ENCODE measurements at regions not wholly inside any gene's neighbourhood (a gene's known extent, or its start where the extent isn't known, plus 50 kb on each side); places are given as distances from the start of the nearest gene placed in this dataset.
A peak's percentile ranks its signal among the peaks of the same experiment; 100 is the strongest.
"Not testable (repeated sequence)": the region's sequence is repeated elsewhere in the genome, so short reads cannot be mapped to it uniquely, and the experiment has no call there.

- DNase-seq (ENCODE audit: low read depth) = not testable (repeated sequence)
Observed at GRCh38 chr12:43192442-43192841, 359.6 kb downstream of the ADAMTS20 start.

DNA sequence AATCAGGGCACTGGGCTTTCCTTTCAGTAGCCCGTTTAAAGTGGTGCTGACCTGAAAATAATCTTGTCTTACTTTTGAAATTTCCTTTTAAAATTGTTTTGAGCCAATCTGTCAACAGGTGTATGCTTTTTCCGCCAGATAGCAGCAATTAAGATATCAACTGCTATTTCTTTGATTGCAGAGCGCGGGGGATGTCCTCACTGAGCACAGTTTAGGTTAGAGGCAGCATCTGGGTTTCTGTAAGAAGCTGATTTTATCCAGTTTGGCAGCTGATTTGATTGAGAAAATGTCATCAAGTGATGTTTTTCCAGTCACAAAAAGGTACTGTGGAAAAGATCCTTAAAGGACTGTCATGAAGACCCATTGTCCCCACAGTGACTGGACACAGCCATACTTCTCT, 371.8 kb downstream of the ADAMTS20 start:
- no peak for DNase-seq (ENCODE audit: low read depth)

DNA sequence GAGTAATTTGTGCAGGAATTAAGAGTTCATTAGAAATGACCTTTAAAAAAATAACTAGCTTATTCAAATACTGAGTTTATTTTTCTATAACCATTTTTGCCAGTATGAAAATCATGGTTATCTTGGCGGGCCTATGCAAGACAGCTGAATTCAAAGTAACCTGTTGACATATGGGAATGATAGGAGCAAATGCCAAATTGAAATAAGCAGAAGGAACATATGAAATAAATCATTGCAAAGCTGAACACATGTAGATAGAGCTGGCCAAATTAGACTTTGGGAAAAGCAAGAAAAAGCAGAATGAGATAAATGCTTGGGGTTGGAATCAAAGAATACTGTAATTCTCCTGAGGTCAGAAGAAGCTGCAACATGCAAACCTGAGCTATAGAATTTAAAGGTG, 372.5 kb downstream of the ADAMTS20 start:
- DNase-seq (ENCODE audit: low read depth) = no peak

DNA sequence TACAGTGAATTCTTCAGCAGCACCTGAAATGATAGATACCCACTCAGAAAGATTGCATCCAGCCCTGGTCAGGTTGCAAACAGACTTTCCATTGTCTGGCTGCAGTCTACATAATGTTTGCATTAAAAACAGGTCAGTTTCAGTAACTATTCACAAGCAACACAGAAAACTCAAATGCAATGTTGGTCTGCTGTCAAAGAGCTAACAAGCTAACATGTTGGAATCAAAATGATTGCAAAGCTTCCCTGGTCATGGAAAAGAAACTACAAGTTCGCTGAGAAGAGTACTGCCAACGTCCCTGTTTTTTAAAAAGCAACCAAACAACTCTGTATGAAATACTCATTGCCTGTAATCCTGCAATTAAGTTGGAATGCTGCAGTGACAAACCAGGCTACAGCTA, 374.7 kb downstream of the ADAMTS20 start:
- no peak for DNase-seq (ENCODE audit: low read depth)

DNA sequence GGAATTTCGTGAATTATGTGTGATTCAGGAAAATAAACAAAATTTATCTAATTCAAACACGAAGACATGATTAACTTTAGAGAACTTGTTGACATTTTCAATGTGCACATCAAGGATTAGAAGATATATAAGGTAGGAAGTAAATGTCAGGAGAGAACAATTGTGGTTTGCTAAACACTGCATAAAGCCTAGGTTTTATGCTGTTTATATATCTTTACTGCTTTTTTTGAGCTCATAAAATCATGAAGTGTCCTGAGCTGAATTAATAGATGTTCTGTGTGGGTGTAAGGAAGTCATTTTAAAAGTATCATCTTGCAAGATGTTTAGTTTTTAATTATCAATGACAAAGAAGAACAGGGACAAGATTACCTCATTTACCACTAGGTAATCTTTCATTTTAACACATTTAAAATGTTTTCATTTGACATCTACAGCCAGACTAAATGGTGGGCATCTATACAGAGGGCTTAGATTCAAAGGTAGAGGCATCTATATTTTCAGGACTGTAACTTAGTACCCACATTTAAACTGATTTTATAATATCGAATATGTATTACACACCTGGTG, 382.8 kb downstream of the ADAMTS20 start:
- no peak for DNase-seq (ENCODE audit: low read depth)

- DNase-seq (ENCODE audit: low read depth) = no peak
Observed at GRCh38 chr12:43167691-43168090, 384.3 kb downstream of the ADAMTS20 start.

- DNase-seq (ENCODE audit: low read depth) = no peak
Observed at GRCh38 chr12:43165351-43165750, 386.7 kb downstream of the ADAMTS20 start.

DNA sequence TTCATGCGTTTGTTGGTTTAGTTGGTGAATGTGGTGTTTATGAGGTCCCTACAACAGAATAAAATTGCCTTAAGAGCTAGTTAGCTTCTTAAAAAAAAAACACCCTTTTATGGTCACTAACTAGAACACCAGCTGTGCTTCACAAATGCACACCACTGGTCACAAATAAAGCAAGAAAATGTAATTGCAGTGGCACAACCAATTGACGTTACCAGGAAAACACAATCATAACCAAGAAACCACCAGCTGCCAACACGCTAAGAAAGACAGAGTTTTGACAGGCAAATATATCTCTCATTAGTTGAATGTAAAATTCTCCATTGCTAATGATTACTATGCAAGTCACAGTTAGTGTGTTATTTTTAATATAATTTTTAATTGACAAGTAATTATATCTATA, 389.9 kb downstream of the ADAMTS20 start:
- no peak for DNase-seq (ENCODE audit: low read depth)

GRCh38 chr12:43159506-43159905, 392.5 kb downstream of the ADAMTS20 start:
- DNase-seq (ENCODE audit: low read depth) = no peak

- no peak for DNase-seq (ENCODE audit: low read depth)
Observed at GRCh38 chr12:43158126-43158525, 393.9 kb downstream of the ADAMTS20 start.

GRCh38 chr12:43155376-43155775, 396.6 kb downstream of the ADAMTS20 start:
- no peak for DNase-seq (ENCODE audit: low read depth)

GRCh38 chr12:43154498-43155045, 397.4 kb downstream of the ADAMTS20 start:
- no peak for DNase-seq (ENCODE audit: low read depth)

GRCh38 chr12:43151441-43151981, 400.5 kb downstream of the ADAMTS20 start:
- no peak for DNase-seq (ENCODE audit: low read depth)

DNA sequence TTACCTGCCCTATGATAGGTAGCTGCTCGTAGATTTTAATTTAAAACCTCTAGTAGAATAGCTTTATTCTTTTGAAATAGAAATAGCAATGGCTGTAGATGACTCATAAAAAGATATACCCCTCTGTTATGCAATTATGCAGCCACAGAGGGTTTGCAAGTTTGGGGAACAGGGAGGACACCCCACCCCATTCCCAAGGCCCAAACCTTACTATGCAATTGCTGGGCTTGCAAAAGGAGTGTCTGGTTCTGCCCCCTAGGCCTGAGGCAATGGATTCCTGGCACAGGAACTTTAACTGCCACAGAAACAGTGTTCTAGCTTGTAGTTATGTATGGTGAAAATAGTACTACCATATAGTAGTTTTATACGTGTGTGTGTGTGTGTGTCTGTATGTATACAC, 403.3 kb downstream of the ADAMTS20 start:
- DNase-seq (ENCODE audit: low read depth) = no peak

DNA sequence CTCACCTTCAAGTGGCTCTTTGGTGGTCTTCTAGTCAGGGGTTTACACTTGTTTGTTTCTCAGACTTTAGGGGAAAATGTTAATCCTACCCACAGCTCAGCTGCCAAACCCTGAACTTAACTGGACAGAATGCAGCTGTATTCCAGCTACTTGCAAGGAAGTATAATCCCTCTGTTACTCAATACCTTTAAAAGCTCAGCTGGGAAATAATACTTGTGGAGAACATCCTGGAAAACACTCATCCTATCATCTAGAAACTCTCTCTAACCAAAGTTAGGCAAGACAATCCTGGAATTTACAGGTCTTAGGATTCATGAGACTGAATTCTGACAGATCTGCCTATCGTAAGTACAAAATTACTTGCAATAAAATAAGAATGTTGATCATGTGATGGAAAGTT, 404.1 kb downstream of the ADAMTS20 start:
- peak; percentile 29 for DNase-seq (ENCODE audit: low read depth)

GRCh38 chr12:43145481-43145880, 406.5 kb downstream of the ADAMTS20 start:
- no peak for DNase-seq (ENCODE audit: low read depth)

DNA sequence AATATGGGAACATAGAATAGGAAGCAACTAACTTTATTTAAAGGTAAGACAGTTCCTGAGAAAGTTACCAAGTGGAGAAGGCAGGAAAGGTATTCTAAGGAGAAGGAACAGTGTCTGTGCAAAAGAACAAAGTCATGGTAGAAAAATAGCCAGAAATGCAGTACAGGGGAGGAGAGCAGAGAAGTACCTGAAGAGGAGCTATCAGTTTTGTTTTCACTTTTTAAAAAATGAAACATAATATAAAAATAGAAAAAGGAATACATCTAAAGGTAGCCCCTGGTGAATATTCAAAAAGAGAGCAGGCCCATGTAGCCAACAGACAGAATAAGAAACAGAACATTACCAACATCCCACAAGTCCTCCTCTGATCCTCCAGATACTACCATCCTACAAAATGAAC, 408.7 kb downstream of the ADAMTS20 start:
- no peak for DNase-seq (ENCODE audit: low read depth)

DNA sequence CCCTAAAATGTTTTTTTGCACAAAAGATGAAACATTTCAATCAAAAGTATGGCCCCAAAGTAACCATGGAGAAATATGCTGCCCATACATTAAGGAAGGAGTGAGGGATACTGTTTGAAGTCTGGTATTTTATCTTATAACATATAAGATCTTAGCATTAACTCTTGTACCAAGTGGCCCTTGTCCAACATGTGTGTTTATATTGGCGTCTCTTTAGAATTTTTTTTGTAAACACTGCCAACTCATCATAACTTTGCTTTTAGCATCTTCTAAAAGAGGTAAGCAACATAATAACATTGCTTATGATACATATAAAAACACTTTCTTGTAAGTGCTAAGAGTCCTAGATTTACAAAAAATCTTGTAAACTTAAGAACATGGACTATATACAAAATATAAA, 419.7 kb downstream of the ADAMTS20 start:
- DNase-seq (ENCODE audit: low read depth) = no peak

DNA sequence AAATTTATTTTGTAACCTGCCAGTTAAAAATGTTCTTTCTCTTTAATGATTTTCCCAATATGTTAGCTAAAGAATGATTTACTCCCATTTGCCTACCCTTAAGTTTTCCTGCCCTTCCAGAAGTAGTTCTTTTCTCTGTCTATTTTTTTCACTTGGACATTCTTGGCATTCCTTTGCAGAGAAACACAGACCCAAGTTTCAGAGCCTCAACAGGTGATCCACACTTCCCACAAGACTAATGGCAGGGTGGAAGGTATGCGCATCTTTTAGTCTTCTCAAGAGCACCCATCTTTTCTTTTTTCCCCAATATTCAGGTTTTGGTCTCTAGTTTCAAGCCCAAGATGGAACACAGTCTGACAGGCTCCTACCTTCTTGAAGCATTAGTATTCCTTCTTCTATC, 420.7 kb downstream of the ADAMTS20 start:
- no peak for DNase-seq (ENCODE audit: low read depth)

GRCh38 chr12:43127886-43128549, 424.0 kb downstream of the ADAMTS20 start:
- DNase-seq (ENCODE audit: low read depth) = no peak

DNA sequence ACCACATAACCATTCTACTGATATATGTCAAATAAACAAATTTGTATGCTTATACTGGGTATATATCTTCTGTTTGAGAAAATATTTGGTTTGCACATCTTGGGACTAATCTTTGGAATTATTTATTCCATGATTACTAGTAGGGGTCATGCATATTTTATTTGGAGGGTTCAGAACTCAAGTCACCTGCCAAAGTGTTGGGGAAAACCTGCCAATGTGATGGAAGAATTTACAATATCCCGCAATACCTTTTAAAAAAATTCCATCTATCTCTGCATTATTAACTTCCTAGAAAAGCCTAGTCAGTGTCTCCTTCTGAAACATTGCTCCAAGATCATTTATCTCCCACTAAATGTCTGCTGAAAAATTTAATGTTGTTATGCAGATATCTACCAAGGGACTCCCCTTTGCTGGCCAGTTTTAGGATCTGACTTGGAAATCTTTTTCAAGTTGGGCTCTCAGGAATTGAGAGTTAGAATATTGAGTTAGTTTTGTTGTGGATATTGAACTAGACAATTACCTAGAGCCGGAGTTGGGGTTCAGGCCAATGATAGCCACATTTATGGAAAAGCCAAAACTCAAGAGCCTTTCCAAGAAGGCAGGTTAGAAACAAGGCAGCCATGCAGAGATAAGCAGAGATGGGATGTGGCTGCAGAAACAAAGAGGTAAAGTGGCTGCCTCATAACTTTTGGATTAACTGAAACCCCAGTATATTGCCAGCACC, 425.2 kb downstream of the ADAMTS20 start:
- DNase-seq (ENCODE audit: low read depth) = no peak

DNA sequence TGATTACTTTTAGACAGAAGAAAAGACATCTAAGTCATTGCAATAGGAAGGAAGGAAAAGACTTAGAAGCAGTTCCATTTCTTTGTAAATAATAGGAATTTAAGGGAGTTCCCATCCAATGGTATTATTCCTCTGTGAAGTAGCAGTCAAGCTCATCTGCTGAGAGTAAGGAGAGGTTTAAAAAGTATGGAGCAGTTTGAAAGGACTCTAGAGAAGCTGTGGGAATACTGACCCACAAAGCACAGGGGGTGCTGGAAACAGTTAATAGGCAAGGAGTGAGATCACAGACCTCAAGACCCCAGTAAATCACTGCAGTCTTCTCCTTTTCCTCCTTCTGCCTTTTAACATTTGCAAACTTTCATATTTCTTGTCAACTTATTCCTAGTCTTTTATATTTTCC, 428.5 kb downstream of the ADAMTS20 start:
- no peak for DNase-seq (ENCODE audit: low read depth)

Measured in myocyte (in vitro differentiated cells).